SW480 (cell line): ENCODE measurements at regions not wholly inside any gene's neighbourhood (a gene's known extent, or its start where the extent isn't known, plus 50 kb on each side); places are given as distances from the start of the nearest gene placed in this dataset.

Experiments used
- DNase-seq: peaks from one replicate; pipeline ENCODE4 v3.0.0-alpha.2; 2016; ENCODE audit warnings: low spot score

DNA sequence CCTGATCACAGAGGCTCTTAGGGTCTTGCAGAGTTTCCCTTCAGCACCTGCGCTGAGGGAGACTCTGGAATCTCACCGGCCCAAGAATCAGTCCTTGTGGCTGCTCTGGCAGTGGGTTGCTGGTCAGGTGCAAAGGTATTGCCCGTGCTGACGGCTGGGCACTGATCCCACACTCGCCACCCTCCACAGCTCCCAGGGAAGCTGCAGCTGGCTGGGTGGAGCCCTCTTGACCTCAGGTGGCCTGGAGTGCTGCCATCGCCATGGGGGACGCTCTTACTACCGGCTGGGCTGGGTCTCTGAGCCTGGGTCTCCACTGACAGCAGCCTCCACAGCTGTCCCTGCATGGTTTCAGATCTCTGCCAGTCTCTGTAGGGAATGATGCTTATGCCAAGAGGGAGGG is 52.6 kb upstream of the EPHB3 start:
- DNase-seq = no peak

DNA sequence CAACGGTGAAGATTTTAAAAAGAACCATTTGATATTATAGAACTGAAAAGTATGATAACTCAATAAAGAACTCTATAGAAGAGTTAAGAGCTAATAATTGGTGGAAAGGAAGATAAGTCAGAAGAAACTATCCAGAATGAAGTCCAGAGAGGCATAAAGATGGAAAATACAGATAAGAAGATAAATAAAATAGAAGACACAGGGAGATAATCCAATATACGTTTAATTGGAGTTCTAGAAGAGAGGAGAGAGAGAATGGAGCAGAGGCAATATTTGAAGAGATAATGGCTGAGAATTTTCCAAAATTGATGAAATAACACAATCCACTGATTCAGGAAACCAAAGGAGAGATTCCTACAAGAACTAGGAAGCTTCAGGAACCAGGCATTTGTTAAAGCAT is 49.8 kb upstream of the EPHB3 start:
- no peak for DNase-seq
